Mammary epithelial cell (primary cell): ENCODE measurements at regions not wholly inside any gene's neighbourhood (a gene's known extent, or its start where the extent isn't known, plus 50 kb on each side); places are given as distances from the start of the nearest gene placed in this dataset.

Experiments
- CTCF ChIP-seq, 2 donors: IDR thresholded peaks in 1 of 2; conservative IDR thresholded peaks in 1 of 2; 2 replicates each; pipeline ENCODE4 v1.5.1; 2011 to 2012; ENCODE audit warnings: inconsistent platforms in 2 of 2, low read length in 2 of 2, mild to moderate bottlenecking in 2 of 2, control low read depth in 1 of 2, low read depth in 1 of 2; ENCODE audit not compliant: insufficient read depth in 1 of 2; ENCODE audit errors: extremely low read depth in 1 of 2
- EZH2 ChIP-seq: IDR thresholded peaks from 2 replicates; pipeline ENCODE4 v1.6.1; 2012; ENCODE audit warnings: low read length, inconsistent platforms, borderline replicate concordance

GRCh38 chr21:43364261-43364510 lies 62.7 kb downstream of the SIK1 start:
- TF ChIP-seq CTCF (conservative IDR thresholded peaks at IDR 0.05 in 1 of 2, IDR thresholded peaks at IDR 0.05 in 1 of 2; ENCODE audit: extremely low read depth in 1 of 2, insufficient read depth in 1 of 2, low read depth in 1 of 2, low read length in 2 of 2), result no peak
- no peak for TF ChIP-seq EZH2
